GM18502 (cell line): ENCODE measurements at regions not wholly inside any gene's neighbourhood (a gene's known extent, or its start where the extent isn't known, plus 50 kb on each side); places are given as distances from the start of the nearest gene placed in this dataset.
"Not testable (repeated sequence)": the region's sequence is repeated elsewhere in the genome, so short reads cannot be mapped to it uniquely, and the experiment has no call there.

Source experiments
- ATAC-seq: cut with Tn5 transposase; IDR thresholded peaks from one replicate; pipeline ENCODE4 v1.9.1; 2021; ENCODE audit warnings: mild to moderate bottlenecking; ENCODE audit not compliant: unreplicated experiment, poor library complexity

DNA sequence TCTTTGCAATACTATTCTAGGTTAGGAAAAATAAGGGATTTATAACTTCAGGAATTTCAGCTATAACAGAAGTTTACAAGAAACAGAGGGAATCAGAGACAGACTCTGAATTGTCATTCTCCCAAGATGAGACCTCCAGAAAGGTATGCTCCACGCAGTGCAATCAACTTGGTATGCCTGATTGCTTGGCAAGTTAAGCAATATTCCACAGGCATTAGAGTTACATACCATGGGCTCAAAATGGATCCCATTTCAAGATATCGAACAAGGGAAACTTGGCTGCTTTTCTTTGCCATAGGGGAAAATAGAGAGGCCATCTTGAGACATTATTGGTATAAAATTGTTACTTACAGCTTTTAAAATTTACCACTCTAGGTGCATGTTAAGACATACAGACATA lies 615.6 kb upstream of the SOX9 start:
- ATAC-seq = no peak

- no peak for ATAC-seq
Observed at GRCh38 chr17:71505981-71506380, 614.8 kb upstream of the SOX9 start.

DNA sequence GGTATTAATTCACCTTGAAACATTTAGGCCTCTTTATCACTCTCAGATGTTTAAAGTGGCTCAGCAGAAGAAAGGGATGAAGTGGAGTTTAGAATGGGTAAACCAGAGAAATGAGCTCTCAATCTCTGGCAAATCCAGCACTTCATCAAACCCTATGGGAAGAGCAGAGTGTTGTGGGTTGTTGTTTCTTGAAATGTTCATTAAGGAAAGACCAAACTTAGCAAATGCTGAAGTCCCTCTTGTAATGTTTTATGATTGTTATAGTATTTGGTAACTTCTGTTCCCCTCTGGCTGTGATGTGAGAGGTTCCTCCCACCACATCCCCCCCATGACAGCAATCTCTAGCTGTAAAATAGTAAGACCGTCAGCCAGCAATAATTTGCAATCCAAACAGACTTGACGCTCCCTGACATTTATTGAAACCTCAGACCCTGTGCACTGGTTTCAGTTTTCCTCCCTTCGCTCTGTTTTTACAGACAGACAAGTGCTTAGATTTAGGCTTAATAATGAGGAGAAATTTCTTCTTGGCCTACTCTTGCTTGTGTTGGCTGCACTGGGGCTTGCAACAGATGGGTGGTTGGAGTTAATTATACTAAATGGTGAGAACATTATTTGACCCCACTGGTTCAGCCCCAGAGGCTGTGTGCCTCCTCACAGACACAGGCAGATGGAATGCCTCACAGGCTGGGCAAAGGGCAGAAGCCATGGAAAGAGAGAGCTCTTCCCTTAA lies 609.4 kb upstream of the SOX9 start:
- no peak for ATAC-seq

DNA sequence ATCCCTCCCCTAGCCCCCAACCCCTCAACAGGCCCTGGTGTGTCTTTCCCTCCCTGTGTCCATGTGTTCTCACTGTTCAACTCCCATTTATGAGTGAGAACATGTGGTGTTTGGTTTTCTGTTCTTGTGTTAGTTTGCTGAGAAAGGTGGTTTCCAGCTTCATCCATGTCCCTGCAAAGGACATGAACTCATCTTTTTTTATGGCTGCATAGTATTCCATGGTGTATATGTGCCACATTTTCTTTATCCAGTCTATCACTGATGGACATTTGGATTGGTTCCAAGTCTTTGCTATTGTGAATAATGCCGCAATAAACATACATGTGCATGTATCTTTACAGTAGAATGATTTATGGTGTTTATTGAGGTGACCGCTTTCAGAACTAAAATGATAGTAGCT lies 607.1 kb upstream of the SOX9 start:
- not testable (repeated sequence) for ATAC-seq

- ATAC-seq = no peak
Observed at GRCh38 chr17:71516149-71516548, 604.7 kb upstream of the SOX9 start.

- ATAC-seq = no peak
Observed at GRCh38 chr17:71519285-71519684, 601.5 kb upstream of the SOX9 start.

GRCh38 chr17:71521724-71522123 lies 599.1 kb upstream of the SOX9 start:
- no peak for ATAC-seq

DNA sequence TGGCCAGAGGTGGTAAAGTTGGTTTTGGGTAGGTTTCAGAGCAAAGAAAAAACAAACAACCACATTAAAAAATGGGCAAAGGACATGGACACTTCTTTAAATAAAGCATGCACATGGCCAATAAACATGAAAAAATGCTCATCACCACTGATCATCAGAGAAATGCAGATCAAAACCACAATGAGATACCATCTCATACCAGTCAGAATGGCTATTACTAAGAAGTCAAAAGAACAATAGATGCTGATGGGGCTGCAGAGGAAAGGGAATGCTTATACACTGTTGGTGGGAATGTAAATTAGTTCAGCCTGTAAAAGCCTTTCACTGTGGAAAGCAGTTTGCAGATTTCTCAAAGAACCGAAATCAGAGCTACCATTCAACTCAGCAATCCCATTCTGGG lies 598.4 kb upstream of the SOX9 start:
- no peak for ATAC-seq

DNA sequence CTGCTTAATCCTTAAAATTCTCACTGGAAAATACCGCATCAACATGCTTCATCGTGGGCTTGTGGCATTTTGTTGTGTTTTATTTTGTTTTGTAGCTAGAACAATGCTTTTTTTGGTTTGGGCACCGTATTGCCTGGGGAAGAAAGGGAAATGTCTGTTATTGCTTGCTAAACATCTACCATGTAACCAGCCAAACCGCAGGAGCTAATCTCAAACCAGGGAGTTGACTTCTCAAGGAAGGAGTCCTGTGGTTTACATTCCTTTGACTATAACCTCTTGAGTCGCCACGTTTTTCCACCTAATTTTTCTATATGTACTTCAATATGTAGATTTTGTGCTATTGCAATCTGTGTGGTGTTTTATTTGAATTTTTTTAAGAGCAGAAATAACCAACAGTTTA lies 593.5 kb upstream of the SOX9 start:
- no peak for ATAC-seq

GRCh38 chr17:71528210-71528609 lies 592.6 kb upstream of the SOX9 start:
- no peak for ATAC-seq

DNA sequence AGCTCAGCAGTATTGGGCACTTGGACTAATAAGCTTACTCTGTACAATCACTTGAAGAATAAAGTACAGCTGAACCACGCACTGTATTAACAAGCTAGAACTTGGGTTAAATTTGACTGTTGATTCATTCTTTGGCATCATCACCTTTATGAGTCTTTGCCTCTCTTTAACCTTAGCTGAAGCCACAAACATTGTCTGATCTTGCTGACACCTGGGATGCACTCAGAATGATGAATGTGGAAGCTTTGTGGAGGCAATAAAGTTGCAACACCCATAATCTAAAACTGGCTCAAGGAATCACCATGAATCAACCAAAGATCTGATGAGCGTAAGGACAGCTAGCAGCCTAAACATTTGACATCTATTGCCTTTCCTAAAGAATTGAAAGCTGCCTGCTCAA lies 590.6 kb upstream of the SOX9 start:
- ATAC-seq = no peak

- no peak for ATAC-seq
Observed at GRCh38 chr17:71535321-71535720, 585.5 kb upstream of the SOX9 start.

GRCh38 chr17:71546419-71546818 lies 574.4 kb upstream of the SOX9 start:
- no peak for ATAC-seq

GRCh38 chr17:71547904-71548303 lies 572.9 kb upstream of the SOX9 start:
- no peak for ATAC-seq

DNA sequence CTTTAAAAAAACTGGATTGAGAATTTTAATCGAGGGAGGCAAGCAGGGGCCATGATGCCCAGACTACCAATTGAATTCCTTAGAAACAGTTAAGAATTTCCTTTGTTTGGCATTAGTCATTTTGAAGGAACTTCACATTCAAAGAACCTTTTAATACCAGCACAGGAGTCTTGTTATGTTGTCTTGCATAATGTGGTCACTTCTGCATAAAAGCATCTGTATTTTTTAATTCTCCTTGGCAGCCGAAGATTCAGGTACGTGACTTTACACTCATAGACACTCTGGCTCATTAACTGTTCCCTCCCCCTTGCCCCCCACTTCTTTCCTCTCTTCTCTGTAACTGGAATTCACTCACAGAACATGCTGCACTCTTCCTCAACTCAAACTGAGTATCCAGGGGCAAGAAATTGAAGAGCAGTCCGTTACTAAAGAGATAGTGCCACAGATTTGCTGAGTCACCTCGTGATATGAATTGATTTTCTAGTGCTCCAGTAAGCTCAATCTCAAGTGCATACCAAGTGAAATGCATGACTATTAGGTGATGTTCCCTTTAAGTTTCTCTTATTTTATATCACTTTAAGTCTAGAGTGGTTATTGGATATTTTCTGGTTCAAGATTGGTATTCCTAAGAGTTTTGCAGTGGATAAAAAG lies 572.2 kb upstream of the SOX9 start:
- ATAC-seq = no peak

GRCh38 chr17:71550675-71551074 lies 570.1 kb upstream of the SOX9 start:
- ATAC-seq = no peak

- ATAC-seq = no peak
Observed at GRCh38 chr17:71553381-71553780, 567.4 kb upstream of the SOX9 start.

DNA sequence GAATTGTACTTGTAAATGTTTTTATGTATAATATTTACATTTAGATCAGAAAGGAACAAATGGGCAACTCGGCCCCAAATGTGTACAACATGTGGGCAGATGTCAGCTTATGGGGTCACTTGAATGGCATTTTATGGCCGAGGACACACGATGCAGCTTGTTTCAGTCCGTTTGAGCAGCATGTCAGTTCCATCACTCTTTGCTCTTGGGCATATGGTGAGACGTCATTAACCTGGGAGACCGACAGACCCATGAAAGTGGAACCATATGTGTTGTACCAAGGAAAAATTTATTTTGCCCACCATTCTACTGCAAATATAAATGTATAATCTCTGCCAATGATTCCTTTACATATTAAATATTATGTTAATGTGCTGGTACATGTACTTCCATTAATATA lies 561.9 kb upstream of the SOX9 start:
- no peak for ATAC-seq

DNA sequence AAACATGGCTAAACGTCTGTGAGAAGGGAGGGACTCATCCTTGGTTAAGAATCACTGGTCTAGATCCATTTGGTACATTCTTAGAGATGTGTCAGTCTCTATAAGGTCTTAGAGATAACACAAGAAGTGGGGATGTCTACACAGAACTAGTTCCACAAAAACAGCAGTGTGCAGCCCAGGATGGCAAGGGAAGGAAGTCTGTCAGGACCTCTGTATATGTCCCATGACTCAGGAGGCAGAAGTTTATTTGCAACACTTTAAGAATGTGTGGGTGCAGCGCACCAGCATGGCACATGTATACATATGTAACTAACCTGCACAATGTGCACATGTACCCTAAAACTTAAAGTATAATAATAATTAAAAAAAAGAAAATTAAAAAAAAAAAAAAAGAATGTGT lies 548.5 kb upstream of the SOX9 start:
- no peak for ATAC-seq

DNA sequence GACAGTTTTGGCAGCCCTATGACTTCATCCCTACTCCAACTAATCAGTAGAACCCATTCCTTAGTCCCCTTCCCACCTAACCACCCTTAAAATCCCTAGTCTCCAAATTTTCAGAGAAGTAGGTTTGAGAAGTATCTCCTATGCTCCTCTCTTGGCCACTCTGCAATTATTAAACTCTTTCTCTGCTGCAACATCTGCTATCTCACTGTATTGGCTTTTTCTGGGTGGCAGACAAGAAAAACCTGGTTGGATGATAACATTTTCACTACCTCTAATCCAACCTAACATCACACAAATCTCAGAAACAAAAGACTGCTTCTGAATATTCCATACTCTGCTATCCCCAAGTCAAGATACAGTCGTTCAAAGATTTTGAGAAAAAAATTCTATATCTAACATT lies 542.4 kb upstream of the SOX9 start:
- no peak for ATAC-seq

- no peak for ATAC-seq
Observed at GRCh38 chr17:71580220-71580619, 540.6 kb upstream of the SOX9 start.

GRCh38 chr17:71585540-71585939 lies 535.3 kb upstream of the SOX9 start:
- no peak for ATAC-seq
